OCI-LY7 (cell line): ENCODE measurements at regions not wholly inside any gene's neighbourhood (a gene's known extent, or its start where the extent isn't known, plus 50 kb on each side); places are given as distances from the start of the nearest gene placed in this dataset.

ENCODE experiments used
- BruUV-seq: library from RNA; stranded (reverse); fragments of 400-500 nt; replicated peaks from 2 replicates; lab custom pipeline; 2021; lab: Mats Ljungman, UMichigan
- CTCF ChIA-PET: fragments of 300-600 bp; sonication (Branson Sonifier 250); formaldehyde crosslinking; loops from one replicate; lab custom pipeline; 2022; ENCODE audit warnings: antibody characterized with exemption; ENCODE audit not compliant: unreplicated experiment; lab: Charles Lee
- POLR2A ChIA-PET: fragments of 300-600 bp; sonication (Branson Sonifier 250); formaldehyde crosslinking; loops from one replicate; lab custom pipeline; 2022; ENCODE audit warnings: antibody characterized with exemption; lab: Charles Lee
- DNase-seq: peaks from one replicate; pipeline ENCODE4 v3.0.0-alpha.2; 2015; ENCODE audit warnings: low spot score
- H2AFZ ChIP-seq: fragments of 200-600 bp; sonication (generic), shearing (Covaris generic); 2 replicates; pipeline ENCODE4 v1.6.1; 2014; ENCODE audit warnings: mild to moderate bottlenecking, antibody characterized with exemption, low read length, moderate library complexity
- H3K27ac ChIP-seq: fragments of 200-600 bp; sonication (generic); 2 replicates; pipeline ENCODE4 v1.5.1; 2014; ENCODE audit warnings: mixed run types, low read depth, mild to moderate bottlenecking, moderate library complexity, low read length, inconsistent platforms; ENCODE audit not compliant: poor library complexity, severe bottlenecking
- H3K36me3 ChIP-seq: fragments of 200-600 bp; sonication (generic); 2 replicates; pipeline ENCODE4 v1.6.1; 2014; ENCODE audit warnings: mild to moderate bottlenecking, antibody characterized with exemption, low read length, moderate library complexity, mixed read lengths; ENCODE audit not compliant: insufficient read depth
- H3K4me1 ChIP-seq: fragments of 200-600 bp; sonication (generic); 2 replicates; pipeline ENCODE4 v1.5.1; 2014; ENCODE audit warnings: mild to moderate bottlenecking, low read length; ENCODE audit not compliant: insufficient read depth, poor library complexity, severe bottlenecking
- H3K4me2 ChIP-seq: fragments of 200-600 bp; sonication (generic); 2 replicates; pipeline ENCODE4 v1.6.1; 2014; ENCODE audit warnings: mild to moderate bottlenecking, low read length
- H3K4me3 ChIP-seq: fragments of 200-600 bp; sonication (generic); 2 replicates; pipeline ENCODE4 v1.5.1; 2014; ENCODE audit warnings: mild to moderate bottlenecking, low read depth, low read length; ENCODE audit not compliant: poor library complexity, severe bottlenecking
- H3K79me2 ChIP-seq: fragments of 200-600 bp; sonication (generic); 2 replicates; pipeline ENCODE4 v1.6.1; 2016; ENCODE audit warnings: low read depth, mild to moderate bottlenecking, low read length, moderate library complexity, mixed read lengths; ENCODE audit not compliant: insufficient read depth
- H3K9me2 ChIP-seq: fragments of 200-600 bp; sonication (generic); 2 replicates; pipeline ENCODE4 v1.6.1; 2016; ENCODE audit warnings: mild to moderate bottlenecking, low read length, mixed read lengths; ENCODE audit not compliant: insufficient read depth
- H3K9me3 ChIP-seq: fragments of 200-600 bp; sonication (generic); 2 replicates; pipeline ENCODE4 v1.6.1; 2014; ENCODE audit warnings: mild to moderate bottlenecking, mixed run types, low read length, mixed read lengths
- H4K20me1 ChIP-seq: fragments of 200-600 bp; sonication (generic); 2 replicates; pipeline ENCODE4 v1.6.1; 2014; ENCODE audit warnings: mild to moderate bottlenecking, antibody characterized with exemption, low read length, moderate library complexity, mixed read lengths; ENCODE audit not compliant: insufficient read depth
- CTCF ChIP-seq: fragments of 200-600 bp; sonication (generic); conservative IDR thresholded peaks from 2 replicates; pipeline ENCODE4 v1.5.1; 2014; ENCODE audit warnings: mild to moderate bottlenecking, antibody characterized with exemption, low read length, moderate library complexity, mixed read lengths
- EZH2phosphoT487 ChIP-seq: fragments of 200-600 bp; sonication (generic); IDR thresholded peaks from 2 replicates; pipeline ENCODE4 v1.6.1; 2018; ENCODE audit warnings: low read depth, borderline replicate concordance, mild to moderate bottlenecking, mixed run types, antibody characterized with exemption, low read length, moderate library complexity, mixed read lengths
- intact Hi-C: fragments of 100-400 bp; cut with micrococcal nuclease; formaldehyde crosslinking; loops from one replicate; pipeline ENCODE4 v1.10.0; 2022; ENCODE audit not compliant: unreplicated experiment

- Histone ChIP-seq H4K20me1 (no peaks in the 10 kb centered on the region), H3K27ac (no peak overlapping the region), H3K9me2 (no peaks in the 10 kb centered on the region), H3K36me3 (no peaks in the 10 kb centered on the region), H3K4me2 (no peak overlapping the region), H3K9me3 (no peaks in the 10 kb centered on the region), H3K4me3 (no peak overlapping the region), H3K4me1 (peaks cover 8% of the 10 kb centered on the region), H2AFZ (no peak overlapping the region), H3K79me2 (no peaks in the 10 kb centered on the region)
- DNase-seq, result no peak
- POLR2A ChIA-PET, result interaction anchor here (0.6 to 1.1 kb wide), 2 partner anchors 11 to 1505 kb away, joined by 3 to 5 read pairs; no protein-coding TSS in a partner anchor
- intact Hi-C loops, result no loop called here
- CTCF ChIA-PET, result no interaction called here
- no TSS peak for BruUV-seq
- TF ChIP-seq CTCF, result no peak
- no peak for TF ChIP-seq EZH2phosphoT487
Measured at GRCh38 chr14:31967669-31967975, 109.5 kb upstream of the ARHGAP5 start.

- BruUV-seq, result no TSS peak
Measured at GRCh38 chr14:31968107-31968810, 108.8 kb upstream of the ARHGAP5 start.

More at GRCh38 chr14:31968107-31968810, 108.8 kb upstream of the ARHGAP5 start:
- no peak for TF ChIP-seq EZH2phosphoT487
- no peak for TF ChIP-seq CTCF
- DNase-seq, result peak; percentile 27
- H3K4me1 ChIP-seq, result peaks cover 8% of the 10 kb centered on the region
- H3K4me2 ChIP-seq, result no peak overlapping the region
- no peaks in the 10 kb centered on the region for H3K9me2 ChIP-seq
- H3K79me2 ChIP-seq, result no peaks in the 10 kb centered on the region
- no peaks in the 10 kb centered on the region for H3K36me3 ChIP-seq
- H3K9me3 ChIP-seq, result no peaks in the 10 kb centered on the region
- intact Hi-C loops, result no loop called here
- H3K4me3 ChIP-seq, result no peak overlapping the region
- no peak overlapping the region for H2AFZ ChIP-seq
- H3K27ac ChIP-seq, result no peak overlapping the region
- ChIA-PET POLR2A (interaction anchor here (0.6 to 1.1 kb wide), 2 partner anchors 11 to 1506 kb away, joined by 3 to 5 read pairs; no protein-coding TSS in a partner anchor), CTCF (no interaction called here)
- no peaks in the 10 kb centered on the region for H4K20me1 ChIP-seq
